Skin epidermis (tissue), 12 donors: ENCODE measurements at regions not wholly inside any gene's neighbourhood (a gene's known extent, or its start where the extent isn't known, plus 50 kb on each side); places are given as distances from the start of the nearest gene placed in this dataset.
"Not testable (repeated sequence)": the region's sequence is repeated elsewhere in the genome, so short reads cannot be mapped to it uniquely, and the experiment has no call there.

Source experiments
- H3K27ac ChIP-seq, 21 experiments: fragments of 200-600 bp; sonication (generic) in 11 of 21; one replicate each; pipeline ENCODE4 v1.5.0; 2020; ENCODE audit warnings: mild to moderate bottlenecking in 3 of 21, inconsistent platforms in 2 of 21, moderate library complexity in 2 of 21
- H3K4me3 ChIP-seq, 7 experiments: fragments of 200-600 bp; sonication (generic) in 2 of 7; one replicate each; pipeline ENCODE4 v1.5.0; 2020; ENCODE audit warnings: inconsistent platforms in 2 of 7, mild to moderate bottlenecking in 2 of 7, moderate library complexity in 1 of 7

GRCh38 chr9:7490317-7491108 lies 309.1 kb downstream of the DMAC1 start:
- Histone ChIP-seq H3K27ac (no peak overlapping the region), H3K4me3 (no peak overlapping the region)

DNA sequence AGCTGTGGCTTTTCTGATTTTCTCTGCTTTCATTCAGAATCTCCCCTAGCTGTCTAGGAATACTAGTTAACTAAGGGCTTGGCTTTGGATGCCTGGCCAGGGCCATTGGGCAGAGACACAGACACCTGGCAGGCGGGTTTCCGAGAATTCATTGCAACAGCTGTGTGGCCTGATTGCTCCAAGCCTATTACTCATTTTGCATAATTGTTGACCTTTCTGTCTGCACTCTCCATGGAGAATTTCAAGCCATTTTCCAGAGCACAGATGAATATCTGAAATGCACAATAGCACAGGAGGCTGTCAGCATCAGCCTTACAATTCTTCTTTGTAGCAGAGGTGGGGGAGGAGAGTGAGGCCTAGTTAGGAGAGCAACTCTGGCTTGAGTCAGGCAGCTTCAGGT lies 310.5 kb downstream of the DMAC1 start:
- Histone ChIP-seq H3K4me3 (no peak overlapping the region), H3K27ac (no peak overlapping the region)

DNA sequence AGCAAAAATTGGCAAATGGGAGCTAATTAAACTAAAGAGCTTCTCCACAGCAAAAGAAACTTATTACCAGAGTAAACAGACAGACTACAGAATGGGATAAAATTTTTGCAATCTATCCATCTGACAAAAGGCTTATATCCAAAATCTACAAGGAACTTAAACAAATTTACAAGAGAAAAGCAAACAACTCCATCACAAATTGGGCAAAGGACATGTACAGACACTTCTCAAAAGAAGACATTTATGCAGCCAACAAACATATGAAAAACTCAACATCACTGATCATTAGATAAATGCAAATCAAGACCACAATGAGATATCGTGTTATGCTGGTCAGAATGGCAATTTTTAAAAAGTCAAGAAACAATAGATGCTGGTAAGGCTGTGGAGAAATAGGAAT lies 315.6 kb downstream of the DMAC1 start:
- not testable (repeated sequence) for H3K4me3 ChIP-seq, H3K27ac ChIP-seq

DNA sequence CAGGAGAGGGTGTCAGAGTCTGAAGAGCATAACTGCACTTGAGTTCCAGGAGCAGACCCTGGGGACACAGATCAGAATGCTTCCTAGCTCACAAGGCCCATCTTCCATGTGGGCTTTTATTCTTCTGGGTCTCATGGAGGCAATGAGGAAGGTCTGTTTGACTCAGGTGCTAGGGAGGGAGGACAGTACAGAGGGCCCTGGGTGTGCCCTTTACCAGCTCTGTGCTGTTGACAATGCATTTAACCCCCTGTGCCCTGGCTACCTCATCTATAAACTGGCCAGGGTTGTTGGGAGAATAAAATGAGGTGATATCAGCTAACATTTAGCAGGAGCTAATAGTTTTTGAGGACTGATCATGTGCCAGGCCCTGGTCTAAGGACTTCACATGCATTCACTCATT lies 318.0 kb downstream of the DMAC1 start:
- Histone ChIP-seq H3K4me3 (no peak overlapping the region), H3K27ac (no peak overlapping the region)

DNA sequence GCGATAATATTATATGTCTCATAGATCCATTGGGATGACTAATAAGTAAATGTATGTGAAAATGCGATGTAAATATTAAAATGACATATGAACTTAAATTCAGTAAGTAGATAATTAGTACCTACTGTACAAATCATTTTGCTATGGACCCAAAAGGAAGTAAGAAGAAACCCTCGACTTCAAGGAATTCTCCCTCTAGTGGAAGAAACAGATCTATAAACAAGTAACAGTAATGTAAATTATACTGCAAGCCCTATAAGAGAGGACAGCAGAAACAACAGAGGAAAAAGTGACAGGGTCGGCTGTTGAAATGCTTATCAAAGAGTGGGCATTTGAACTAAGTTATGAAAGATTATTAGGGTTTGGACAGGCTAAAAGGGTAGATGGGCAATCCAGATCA lies 320.3 kb downstream of the DMAC1 start:
- Histone ChIP-seq H3K4me3 (no peak overlapping the region), H3K27ac (no peak overlapping the region)

DNA sequence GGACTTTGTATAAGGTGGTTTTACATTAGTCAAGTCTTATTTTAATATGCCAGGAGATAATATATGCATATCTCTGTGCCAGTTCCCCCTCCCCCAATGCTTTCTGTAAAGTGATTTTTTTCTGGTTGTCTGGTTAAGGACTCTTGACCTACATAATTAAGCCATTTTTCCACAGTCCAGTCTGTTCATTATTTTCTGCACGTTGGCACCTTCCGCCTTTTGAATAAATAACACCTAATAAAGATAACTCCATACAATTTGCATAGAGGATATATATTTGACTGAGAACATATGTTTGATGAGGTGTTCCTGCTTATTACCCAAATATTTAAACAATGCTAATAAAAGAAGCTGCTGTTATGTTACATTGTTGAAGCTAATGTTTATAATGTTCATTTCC lies 320.9 kb downstream of the DMAC1 start:
- H3K4me3 ChIP-seq = no peak overlapping the region
- H3K27ac ChIP-seq = no peak overlapping the region

DNA sequence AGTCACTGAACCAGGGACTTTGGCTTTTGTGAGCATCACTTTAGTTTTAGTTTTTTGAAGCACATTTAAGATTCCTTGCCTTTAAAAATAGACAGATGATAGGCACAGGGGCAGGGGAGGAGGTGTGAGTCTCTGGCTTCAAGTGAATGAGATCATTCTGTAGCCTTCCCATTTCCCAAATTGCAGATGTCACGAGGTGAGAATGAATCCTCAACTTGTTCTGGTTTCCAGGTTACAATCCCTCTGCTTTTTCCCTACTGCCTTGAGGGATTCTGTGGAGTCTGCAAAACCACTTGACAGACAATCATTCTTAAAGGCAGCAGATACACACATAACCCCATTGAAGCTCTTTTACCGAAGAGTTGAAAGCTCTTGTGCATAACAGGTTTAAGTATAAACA lies 332.4 kb downstream of the DMAC1 start:
- Histone ChIP-seq H3K27ac (no peak overlapping the region), H3K4me3 (no peak overlapping the region)

GRCh38 chr9:7461791-7462190 lies 337.8 kb downstream of the DMAC1 start:
- Histone ChIP-seq H3K4me3 (no peak overlapping the region), H3K27ac (no peak overlapping the region)

DNA sequence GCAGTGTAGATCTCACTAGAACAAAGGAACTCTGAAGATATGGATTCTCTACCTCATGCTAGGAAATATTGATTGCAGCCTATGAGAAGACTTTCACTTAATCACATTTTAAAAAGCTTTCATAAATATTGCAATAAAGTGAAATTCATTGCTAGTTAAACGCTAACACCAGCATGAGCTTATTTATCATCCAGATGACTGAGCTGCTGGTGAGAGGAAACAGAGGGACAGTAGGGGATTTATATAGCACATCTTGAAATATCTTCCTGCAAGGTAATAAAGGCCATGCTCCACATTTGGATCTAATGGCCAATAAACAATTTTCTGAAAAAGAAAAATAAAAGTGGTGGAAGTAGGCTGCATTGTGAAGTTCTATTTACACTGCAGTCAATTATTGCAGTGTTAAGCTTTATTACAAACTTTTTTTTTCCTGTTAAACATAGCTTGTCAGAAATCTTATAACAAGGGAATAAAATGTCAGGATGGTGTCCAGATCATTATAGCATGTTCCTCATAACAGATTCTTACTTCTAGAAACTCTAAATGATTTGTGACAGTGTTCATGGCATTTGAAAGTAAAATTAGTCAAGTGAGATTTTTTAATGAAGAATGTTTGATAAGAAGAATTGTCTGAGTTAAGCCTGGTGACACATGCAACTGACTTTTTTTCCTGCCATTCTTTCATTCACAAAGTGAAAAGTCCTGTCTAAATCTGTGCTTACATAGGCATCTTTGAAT lies 342.6 kb downstream of the DMAC1 start:
- Histone ChIP-seq H3K27ac (no peak overlapping the region), H3K4me3 (no peak overlapping the region)

DNA sequence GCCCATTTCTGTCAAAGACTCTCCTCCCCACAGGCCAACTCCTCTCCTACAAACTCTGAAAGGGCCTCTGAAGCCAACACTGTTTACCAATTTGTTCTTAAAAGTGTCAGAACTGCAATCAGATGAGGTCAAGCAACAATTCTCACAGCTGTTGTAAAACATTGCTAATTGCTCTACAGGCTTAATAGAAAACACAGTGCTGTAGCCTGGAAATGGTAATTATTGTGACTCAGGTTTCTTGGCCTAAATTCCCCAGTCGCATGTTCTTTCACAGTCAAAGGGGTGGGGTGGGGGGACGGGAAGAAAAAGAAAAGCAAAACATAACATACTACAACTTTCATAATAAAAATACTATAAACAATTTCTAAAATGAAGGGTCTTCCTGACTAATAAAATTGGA lies 343.2 kb downstream of the DMAC1 start:
- Histone ChIP-seq H3K4me3 (no peak overlapping the region), H3K27ac (no peak overlapping the region)

GRCh38 chr9:7454624-7455023 lies 345.0 kb downstream of the DMAC1 start:
- Histone ChIP-seq H3K4me3 (no peak overlapping the region), H3K27ac (no peak overlapping the region)

GRCh38 chr9:7452378-7452777 lies 347.2 kb downstream of the DMAC1 start:
- Histone ChIP-seq H3K27ac (no peak overlapping the region), H3K4me3 (no peak overlapping the region)

GRCh38 chr9:7451062-7451461 lies 348.5 kb downstream of the DMAC1 start:
- Histone ChIP-seq H3K4me3 (no peak overlapping the region), H3K27ac (no peak overlapping the region)

DNA sequence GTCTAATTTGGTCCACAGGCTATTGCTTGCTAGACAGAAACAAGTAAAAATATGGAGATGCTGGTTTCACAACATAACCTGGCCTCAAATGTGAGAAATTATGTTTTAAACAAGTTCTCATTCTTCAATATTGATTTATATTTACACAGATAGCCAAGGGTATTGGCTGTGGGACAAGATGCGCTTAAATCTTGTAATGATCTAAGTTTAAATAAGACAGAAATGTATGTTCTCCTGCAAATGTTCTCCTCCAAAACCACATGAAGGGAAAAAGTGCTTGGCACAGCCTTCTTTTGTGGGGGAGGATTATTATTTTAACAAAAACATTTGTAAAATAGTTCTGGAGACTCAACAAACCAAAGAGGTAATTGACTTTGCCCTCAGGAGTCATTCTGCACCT lies 356.0 kb downstream of the DMAC1 start:
- Histone ChIP-seq H3K27ac (no peak overlapping the region), H3K4me3 (no peak overlapping the region)

DNA sequence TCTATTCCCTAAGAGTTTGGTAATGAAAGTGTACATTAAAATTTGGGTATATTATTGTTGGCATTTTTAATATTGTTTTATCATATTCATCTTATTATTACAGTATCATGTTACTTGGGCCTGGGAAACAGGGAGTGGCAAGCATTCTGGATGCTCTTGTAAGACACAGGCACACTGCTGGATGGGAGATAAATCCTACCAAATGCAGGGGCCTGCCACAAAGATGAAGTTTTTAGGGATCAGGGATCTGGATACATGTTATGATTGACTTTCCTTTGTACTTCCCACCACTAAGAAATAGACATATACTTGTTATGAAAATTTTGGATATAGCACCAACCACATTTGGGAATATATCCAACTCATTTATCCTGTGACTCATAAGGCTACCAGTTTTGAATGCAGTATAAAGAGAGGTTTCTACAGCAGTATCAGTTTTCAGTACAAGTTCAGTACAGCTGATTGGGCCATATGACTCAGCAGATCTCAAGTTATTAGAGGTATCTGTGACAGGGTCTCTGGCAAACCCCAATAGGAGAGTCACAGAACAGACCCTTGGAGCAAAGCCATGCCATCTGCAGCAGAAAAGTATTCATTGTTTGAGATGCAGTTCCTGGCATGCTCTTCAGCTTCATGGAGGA lies 360.1 kb downstream of the DMAC1 start:
- Histone ChIP-seq H3K4me3 (no peak overlapping the region), H3K27ac (no peak overlapping the region)

DNA sequence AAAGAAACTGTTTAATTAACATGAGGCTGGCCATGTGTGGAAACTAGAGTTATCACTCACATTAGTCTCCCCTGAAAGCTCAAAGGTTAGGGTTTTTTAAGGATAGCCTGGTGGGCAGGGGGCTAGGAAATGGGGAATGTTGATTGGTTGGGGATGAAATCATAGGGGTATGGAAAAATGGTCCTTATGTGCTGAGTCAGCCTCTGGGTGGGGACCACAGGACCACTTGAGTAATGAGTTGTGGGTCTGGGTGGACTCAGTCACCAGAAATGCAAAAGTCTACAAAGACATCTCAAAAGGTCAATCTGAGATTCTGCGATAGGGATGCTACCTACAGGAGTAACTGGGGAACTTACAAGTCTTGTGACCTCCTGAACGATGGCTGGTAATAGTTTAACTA lies 362.8 kb downstream of the DMAC1 start:
- no peak overlapping the region for H3K27ac ChIP-seq

DNA sequence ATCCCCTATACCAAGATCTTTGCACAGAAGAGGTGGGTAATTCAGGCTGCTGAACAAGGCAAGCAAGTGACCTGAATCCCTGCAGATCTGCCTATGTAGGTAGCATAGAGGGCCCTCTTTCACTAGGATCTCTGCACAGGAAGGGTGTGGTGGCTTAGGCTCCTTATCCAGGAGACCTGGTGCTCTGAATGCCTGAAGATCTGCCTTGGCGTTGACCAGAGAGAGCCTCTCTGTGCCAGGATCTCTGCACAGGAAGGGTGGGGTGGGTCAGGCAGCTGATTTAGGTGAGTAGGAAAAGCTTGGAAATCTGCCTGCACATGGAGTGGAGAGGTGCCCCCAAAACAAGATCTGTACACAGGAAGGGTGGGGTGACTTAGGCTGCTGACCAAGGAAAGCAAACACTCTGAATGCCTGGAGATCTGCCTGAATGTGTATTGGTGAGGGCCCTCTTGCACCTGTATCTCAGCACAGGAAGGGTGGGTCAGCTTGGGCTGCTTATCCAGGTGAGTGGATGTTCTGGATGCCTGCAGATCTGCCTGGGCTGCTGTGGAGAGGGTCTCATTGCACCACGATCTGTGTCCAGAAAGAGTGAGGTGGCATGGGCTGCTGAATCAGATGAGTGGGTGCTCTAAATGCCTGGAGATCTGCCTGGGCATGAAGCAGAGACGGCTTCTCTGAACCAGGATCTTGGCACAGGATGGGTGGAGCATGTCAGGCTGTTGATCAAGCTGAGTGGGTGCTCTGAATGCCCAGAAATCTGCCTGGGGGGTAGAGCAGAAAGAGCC lies 365.9 kb downstream of the DMAC1 start:
- Histone ChIP-seq H3K27ac (peak overlapping the region in 8 of 21 experiments; percentile 14 to 69 (median 44)), H3K4me3 (no peak overlapping the region)

More for the DNA sequence above, 362.8 kb downstream of the DMAC1 start:
- no peak overlapping the region for H3K4me3 ChIP-seq

DNA sequence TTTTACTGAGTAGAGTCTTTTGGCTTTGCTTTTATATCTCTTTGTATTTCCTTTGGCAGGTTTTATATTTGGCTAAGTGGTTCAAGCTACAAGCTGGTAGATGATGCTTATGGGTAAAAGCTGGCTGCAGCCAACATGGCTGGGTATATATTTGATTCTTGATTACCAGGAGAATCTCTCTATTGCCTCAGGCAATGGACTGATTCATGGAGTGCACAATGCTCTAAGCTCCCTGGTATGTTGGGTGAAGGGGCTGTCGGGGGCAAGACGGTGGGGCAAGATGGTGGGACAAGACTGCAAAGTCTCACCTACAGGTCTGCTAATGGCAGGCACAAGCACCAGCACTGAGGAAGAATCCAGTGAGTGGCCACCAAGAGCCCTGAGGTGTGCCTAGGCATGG lies 366.6 kb downstream of the DMAC1 start:
- no peak overlapping the region for H3K4me3 ChIP-seq
- peak overlapping the region in 6 of 21 experiments; percentile 14 to 69 (median 44) for H3K27ac ChIP-seq

- H3K27ac ChIP-seq = not testable (repeated sequence)
Measured at GRCh38 chr9:7417397-7417796, 382.2 kb downstream of the DMAC1 start.

DNA sequence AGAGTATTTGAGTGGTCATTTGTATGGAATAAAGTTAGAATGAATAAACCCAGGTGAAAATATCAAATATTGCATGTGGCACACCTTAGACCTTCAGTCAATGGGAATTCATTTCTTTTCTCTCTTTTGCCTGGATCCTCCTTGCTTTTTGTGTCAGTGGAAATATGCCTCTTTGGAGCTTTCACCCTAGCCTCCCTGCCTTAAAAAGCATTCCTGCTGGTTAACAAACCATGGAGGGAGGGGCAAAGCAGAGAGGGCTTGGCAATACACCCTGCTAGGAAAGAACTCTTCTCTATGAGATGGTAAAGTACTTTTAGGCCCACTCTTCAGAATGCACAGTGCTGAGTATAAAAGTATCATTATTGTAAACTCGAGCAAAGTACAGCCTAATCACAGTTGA lies 383.7 kb downstream of the DMAC1 start:
- Histone ChIP-seq H3K4me3 (no peak overlapping the region), H3K27ac (no peak overlapping the region)

More at GRCh38 chr9:7417397-7417796, 382.2 kb downstream of the DMAC1 start:
- not testable (repeated sequence) for H3K4me3 ChIP-seq
